Loucy (cell line): ENCODE measurements at regions not wholly inside any gene's neighbourhood (a gene's known extent, or its start where the extent isn't known, plus 50 kb on each side); places are given as distances from the start of the nearest gene placed in this dataset.

Experiments
- H2AFZ ChIP-seq: fragments of 200-600 bp; sonication (generic); 2 replicates; pipeline ENCODE4 v1.6.0; 2016; ENCODE audit warnings: antibody characterized with exemption, mild to moderate bottlenecking, low read length, moderate library complexity
- H3F3A ChIP-seq: fragments of 200-600 bp; 2 replicates; pipeline ENCODE4 v1.6.0; 2016; ENCODE audit warnings: antibody characterized with exemption, low read depth, mild to moderate bottlenecking
- H3K27me3 ChIP-seq: fragments of 200-600 bp; sonication (generic); 2 replicates; pipeline ENCODE4 v1.6.1; 2014; ENCODE audit warnings: low read length, mild to moderate bottlenecking; ENCODE audit not compliant: insufficient read depth, poor library complexity, severe bottlenecking
- H3K36me3 ChIP-seq: fragments of 200-600 bp; sonication (generic); 2 replicates; pipeline ENCODE4 v1.6.1; 2016; ENCODE audit warnings: low read length; ENCODE audit not compliant: insufficient read depth
- H3K4me1 ChIP-seq: fragments of 200-600 bp; sonication (generic); 2 replicates; pipeline ENCODE4 v1.5.1; 2014; ENCODE audit warnings: low read length, mild to moderate bottlenecking; ENCODE audit not compliant: insufficient read depth, poor library complexity, severe bottlenecking
- H3K4me2 ChIP-seq: fragments of 200-600 bp; sonication (generic); 2 replicates; pipeline ENCODE4 v1.6.0; 2014; ENCODE audit warnings: antibody characterized with exemption, low read length, low read depth, mild to moderate bottlenecking; ENCODE audit not compliant: poor library complexity, severe bottlenecking
- H3K4me3 ChIP-seq: fragments of 200-600 bp; sonication (generic); 2 replicates; pipeline ENCODE4 v1.5.1; 2014; ENCODE audit warnings: low read length, mild to moderate bottlenecking, mixed read lengths; ENCODE audit not compliant: poor library complexity, severe bottlenecking
- H3K79me2 ChIP-seq: fragments of 200-600 bp; sonication (generic); 2 replicates; pipeline ENCODE4 v1.6.1; 2014; ENCODE audit warnings: low read length; ENCODE audit not compliant: insufficient read depth
- H3K9ac ChIP-seq: fragments of 200-600 bp; sonication (generic); 2 replicates; pipeline ENCODE4 v1.6.0; 2014; ENCODE audit warnings: mild to moderate bottlenecking, low read depth, low read length, moderate library complexity; ENCODE audit not compliant: poor library complexity, severe bottlenecking
- H3K9me2 ChIP-seq: fragments of 200-600 bp; sonication (generic); replicated peaks from 2 replicates; pipeline ENCODE4 v1.6.1; 2016; ENCODE audit warnings: low read depth, low read length, mixed read lengths
- H3K9me3 ChIP-seq: fragments of 200-600 bp; sonication (generic); 2 replicates; pipeline ENCODE4 v1.6.1; 2014; ENCODE audit warnings: mild to moderate bottlenecking, antibody characterized with exemption, low read length, low read depth; ENCODE audit not compliant: insufficient read depth
- H4K20me1 ChIP-seq: fragments of 200-600 bp; sonication (generic); 2 replicates; pipeline ENCODE4 v1.6.0; 2014; ENCODE audit warnings: antibody characterized with exemption, low read length, mild to moderate bottlenecking; ENCODE audit not compliant: insufficient read depth, poor library complexity, severe bottlenecking
- CTCF ChIP-seq: fragments of 200-600 bp; sonication (generic); conservative IDR thresholded peaks from 2 replicates; pipeline ENCODE4 v1.5.1; 2014; ENCODE audit warnings: mild to moderate bottlenecking, antibody characterized with exemption, low read length
- EZH2phosphoT487 ChIP-seq: fragments of 200-600 bp; IDR thresholded peaks from 2 replicates; pipeline ENCODE4 v1.6.1; 2018; ENCODE audit warnings: antibody characterized with exemption, mild to moderate bottlenecking, moderate library complexity, borderline replicate concordance

DNA sequence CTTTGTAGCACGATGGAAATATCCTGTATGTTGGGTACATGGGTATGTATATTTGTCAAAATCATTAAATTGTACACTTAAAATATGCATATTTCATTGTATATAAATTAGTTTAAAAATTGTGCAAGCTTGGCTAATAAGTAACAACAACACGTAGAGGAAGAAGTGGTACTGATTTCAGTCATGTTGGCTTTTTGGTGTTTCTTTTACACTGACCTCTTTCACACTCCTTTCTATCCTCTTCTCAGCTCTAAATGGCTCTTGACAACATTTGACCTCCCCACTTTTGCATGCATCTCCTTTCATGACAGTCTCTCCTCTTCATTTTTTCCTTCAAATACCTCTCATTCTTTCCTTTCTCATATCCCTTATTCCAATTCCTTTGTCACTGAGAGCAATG is 801.4 kb upstream of the ZEB2 start:
- Histone ChIP-seq H3K27me3 (no peaks in the 10 kb centered on the region), H2AFZ (no peak overlapping the region), H3K9me2 (no peaks in the 10 kb centered on the region), H3K36me3 (no peaks in the 10 kb centered on the region), H4K20me1 (no peaks in the 10 kb centered on the region), H3K9me3 (no peaks in the 10 kb centered on the region), H3F3A (no peaks in the 10 kb centered on the region), H3K79me2 (no peaks in the 10 kb centered on the region), H3K4me2 (no peak overlapping the region), H3K4me1 (peaks cover 16% of the 10 kb centered on the region), H3K9ac (no peak overlapping the region), H3K4me3 (no peak overlapping the region)
- TF ChIP-seq CTCF = no peak
- TF ChIP-seq EZH2phosphoT487 = no peak

DNA sequence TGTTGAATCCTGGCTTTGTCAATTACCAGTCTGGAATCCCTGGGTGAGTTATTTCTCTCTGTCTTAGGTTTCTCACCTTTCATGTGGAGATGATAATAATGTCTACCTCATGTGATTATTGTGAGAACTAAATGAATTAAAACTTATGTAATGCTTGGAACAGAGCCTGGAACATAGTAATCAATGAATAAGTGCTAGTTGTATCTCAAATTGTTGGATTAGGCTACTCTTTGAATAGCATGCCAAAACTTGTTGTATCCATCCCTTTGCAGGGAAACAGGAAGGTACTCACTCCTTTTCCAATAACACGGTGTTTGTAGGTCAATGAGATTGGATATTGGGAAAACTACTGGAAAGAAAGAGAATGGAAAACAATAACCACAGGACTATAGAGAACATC is 796.6 kb upstream of the ZEB2 start:
- Histone ChIP-seq H3F3A (no peaks in the 10 kb centered on the region), H3K36me3 (no peaks in the 10 kb centered on the region), H2AFZ (no peak overlapping the region), H4K20me1 (no peaks in the 10 kb centered on the region), H3K4me1 (no peaks in the 10 kb centered on the region), H3K9me3 (no peaks in the 10 kb centered on the region), H3K79me2 (no peaks in the 10 kb centered on the region), H3K4me3 (no peak overlapping the region), H3K27me3 (no peaks in the 10 kb centered on the region), H3K9ac (no peak overlapping the region), H3K9me2 (no peaks in the 10 kb centered on the region), H3K4me2 (no peak overlapping the region)
- no peak for TF ChIP-seq EZH2phosphoT487

DNA sequence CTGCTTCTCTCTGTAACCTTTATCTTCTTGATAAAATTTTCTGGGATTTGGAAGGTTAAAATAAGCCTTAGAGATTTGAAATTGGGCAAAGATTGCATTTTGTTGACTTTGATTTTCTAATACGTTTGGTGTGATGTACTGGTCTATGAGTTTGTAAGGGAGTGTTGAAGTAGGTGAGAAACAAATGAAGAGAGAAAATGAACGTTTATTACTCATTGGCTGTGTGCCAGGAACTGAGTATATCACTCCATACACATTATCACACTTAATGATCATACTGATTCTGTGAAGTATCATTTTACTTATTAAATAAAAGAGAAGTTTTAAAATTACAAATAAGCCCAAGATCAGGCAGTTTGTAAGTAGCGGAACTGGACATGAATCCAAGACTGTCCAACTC is 795.1 kb upstream of the ZEB2 start:
- no peak overlapping the region for H3K4me2 ChIP-seq
- H3K27me3 ChIP-seq = no peaks in the 10 kb centered on the region
- H3K9me2 ChIP-seq = no peaks in the 10 kb centered on the region
- H3K4me3 ChIP-seq = no peak overlapping the region
- H3F3A ChIP-seq = no peaks in the 10 kb centered on the region
- no peaks in the 10 kb centered on the region for H4K20me1 ChIP-seq
- H3K79me2 ChIP-seq = no peaks in the 10 kb centered on the region
- H2AFZ ChIP-seq = no peak overlapping the region
- no peak for TF ChIP-seq EZH2phosphoT487
- no peak for TF ChIP-seq CTCF
- H3K9ac ChIP-seq = no peak overlapping the region
- H3K4me1 ChIP-seq = no peaks in the 10 kb centered on the region
- no peaks in the 10 kb centered on the region for H3K9me3 ChIP-seq
- no peaks in the 10 kb centered on the region for H3K36me3 ChIP-seq

GRCh38 chr2:145314119-145314633 is 794.3 kb upstream of the ZEB2 start:
- Histone ChIP-seq H3K79me2 (no peaks in the 10 kb centered on the region), H3K4me1 (no peaks in the 10 kb centered on the region), H3K9ac (no peak overlapping the region), H3K36me3 (no peaks in the 10 kb centered on the region), H3K9me2 (no peaks in the 10 kb centered on the region), H3K4me3 (no peak overlapping the region), H2AFZ (no peak overlapping the region), H3K9me3 (no peaks in the 10 kb centered on the region), H3K4me2 (no peak overlapping the region), H3F3A (no peaks in the 10 kb centered on the region), H3K27me3 (no peaks in the 10 kb centered on the region), H4K20me1 (no peaks in the 10 kb centered on the region)
- TF ChIP-seq EZH2phosphoT487 (no peak), CTCF (no peak)
